ENCODE measurements at regions not wholly inside any gene's neighbourhood (a gene's known extent, or its start where the extent isn't known, plus 50 kb on each side); places are given as distances from the start of the nearest gene placed in this dataset.

DNA sequence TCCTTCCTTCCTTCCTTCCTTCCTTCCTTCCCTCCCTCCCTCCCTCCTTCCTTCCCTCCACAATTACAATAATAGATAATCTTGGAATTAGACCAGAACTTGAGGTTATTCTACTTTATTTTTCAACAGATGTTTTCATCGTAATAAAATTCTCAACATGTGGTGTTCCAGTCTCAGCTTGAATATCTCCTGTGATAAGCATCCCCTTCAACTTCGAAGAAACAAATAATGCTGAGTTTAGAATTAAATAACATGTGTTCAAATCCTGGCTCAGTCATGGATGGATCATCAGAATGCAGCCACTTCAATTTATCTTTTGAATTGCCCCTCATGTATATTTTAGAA, 91.4 kb upstream of the PAPPA start:
- DNase-seq: no peak

DNA sequence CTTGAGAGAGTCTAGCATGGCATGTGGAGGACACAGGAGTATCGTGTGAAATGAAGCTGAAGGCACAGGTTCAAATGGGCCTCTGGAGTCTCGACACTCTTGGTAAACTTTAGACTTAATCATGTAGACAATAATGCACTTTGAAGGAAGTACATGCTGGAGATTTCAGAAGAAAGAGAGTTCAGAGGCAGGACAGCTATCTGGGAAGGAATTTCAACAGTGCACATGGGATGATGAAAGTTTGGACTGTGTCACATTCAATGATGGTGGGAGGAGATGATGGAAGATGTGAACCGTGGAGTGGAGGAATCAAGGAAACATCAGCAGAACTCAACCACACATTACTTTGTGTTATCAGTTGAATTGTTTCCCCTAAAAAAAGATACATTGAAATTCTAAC, 88.6 kb upstream of the PAPPA start:
- DNase-seq: no peak

DNA sequence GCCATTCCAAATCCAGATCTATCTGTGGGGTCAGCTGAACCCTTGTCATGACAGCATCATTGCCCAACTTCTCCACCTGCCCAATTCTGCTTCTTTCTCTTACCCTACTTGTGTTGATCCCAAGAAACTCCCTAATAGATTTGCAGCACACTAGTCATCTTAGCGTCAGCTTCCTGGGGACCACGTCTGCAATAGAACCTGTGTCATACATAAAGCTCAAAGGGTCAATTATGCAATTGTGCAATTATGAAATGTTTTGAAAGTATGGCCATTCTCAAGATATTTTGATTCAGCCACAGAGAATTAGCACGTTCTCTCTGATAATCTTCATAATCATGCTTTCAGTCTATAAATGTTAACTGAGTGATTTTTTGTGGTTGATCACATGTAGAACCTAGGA, 87.4 kb upstream of the PAPPA start:
- no peak for DNase-seq

DNA sequence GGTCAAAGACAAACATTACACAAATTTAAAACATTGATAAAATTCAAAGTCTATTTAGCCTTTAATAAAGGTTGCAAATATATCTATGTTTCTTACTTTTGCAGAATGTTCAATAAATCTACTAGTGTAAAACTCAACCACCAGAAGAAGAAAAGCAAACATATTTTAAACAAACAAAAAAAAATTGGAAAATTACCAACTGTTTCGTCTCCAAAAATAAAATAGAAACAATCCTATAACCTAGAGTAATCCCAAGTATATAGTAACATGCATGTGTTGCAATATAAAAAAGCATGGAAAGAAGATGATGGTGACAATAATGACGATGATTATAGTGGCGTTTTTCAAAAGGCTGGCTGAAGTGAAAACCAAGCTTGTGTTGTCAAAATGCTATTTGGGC, 86.0 kb upstream of the PAPPA start:
- no peak for DNase-seq

DNA sequence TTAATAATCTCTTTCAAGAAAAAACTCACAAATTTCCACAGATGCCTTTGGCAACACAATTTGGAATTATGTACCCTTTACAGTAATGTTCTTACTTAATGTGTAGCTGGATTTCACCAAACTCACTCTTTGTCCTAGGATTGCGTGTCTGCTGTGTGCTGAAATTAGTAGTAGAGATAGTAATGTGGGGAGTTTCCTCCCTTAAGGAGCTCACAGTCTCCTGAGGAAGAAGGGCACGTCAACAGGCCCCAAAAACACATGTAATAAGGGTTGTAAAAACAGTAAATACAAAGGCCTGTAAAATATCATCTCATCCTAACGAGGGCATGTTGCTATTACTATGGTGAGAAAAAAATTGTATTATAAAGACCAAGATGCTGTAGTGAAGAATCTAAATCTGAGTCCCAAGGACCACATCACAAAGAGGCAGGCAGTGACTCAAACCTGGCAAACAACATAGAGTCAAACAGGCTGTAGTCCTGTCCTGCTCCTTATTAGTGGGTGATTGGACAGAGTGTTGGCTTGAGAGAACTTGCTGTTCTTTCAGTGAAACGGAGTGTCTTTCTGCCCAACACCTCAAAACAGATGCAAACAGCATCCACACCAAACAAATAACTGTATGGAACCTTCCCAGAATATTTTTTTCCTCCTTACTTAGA, 83.2 kb upstream of the PAPPA start:
- DNase-seq: no peak

DNA sequence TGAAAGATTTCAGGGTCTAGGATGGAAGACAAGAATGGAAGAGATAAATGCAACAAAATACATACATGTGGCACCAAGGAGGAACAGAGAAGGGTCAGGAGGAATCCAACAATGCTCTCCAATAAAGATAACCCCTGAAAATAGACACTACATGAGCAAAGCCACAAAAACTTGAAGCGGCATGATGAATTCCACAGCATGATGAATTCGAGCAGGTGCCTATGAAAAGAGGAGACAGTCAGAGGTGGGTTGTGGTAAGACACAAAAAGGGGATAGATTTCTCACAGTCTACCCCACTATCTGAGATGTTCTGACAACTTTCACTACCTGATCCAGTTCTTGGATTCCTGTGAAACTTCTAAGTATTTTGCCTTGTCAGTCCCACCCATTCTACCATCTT, 81.5 kb upstream of the PAPPA start:
- no peak for DNase-seq

DNA sequence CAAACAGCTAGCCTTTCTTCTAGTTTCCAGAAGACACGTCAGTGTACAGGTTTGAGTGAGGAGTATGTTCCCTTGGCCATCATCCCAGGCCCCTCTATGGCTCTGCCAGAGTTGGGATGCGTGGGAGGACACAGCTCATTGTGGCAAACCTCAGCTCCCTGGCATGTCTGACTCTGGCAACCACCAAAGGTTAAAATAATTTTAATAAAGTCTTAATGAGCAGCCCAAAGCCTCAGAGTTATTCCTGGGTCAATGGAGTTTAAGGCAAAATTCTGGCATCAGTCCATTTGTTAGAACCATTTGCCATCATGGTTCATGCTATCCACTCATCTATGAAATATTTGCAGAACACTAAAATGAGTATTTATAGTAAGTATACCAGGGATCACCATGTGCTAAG, 79.8 kb upstream of the PAPPA start:
- no peak for DNase-seq

DNA sequence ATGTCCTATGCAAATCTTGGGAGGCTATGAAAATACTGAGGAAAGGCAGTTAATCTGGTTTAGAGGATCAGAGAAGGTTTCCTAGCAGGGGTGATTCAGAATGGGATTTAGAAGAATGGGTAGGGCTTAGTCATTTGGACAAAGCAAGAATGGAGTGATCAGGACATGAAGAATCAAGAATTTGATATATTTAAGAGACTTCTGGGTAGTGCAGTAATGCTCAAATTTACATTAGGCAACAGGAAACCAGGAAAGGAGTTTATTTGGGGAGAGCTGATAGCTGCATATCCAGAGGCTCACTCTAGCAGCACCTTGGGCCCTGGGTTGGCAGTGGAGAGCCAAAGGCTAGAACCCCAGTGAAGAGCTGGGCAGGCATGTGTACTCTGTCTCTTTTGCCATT, 78.9 kb upstream of the PAPPA start:
- DNase-seq: no peak

DNA sequence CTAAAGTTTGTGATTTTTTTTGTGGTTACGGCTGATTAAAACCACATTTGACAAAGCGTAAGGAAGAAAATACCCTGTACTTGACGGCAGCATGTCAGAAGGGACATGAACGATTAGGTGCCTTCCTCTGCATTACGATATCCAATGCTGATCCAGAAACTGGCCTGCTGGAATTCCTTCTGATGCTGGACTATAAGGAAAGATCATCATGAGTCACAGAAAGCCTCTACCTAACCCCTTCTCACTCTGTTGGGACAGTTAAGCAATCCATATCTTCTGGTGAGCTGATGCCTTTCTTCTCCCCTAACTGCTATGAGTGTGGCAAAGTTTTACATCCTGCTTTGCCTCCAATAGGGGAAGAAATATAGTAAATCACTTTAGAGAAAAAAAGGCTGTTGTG, 78.4 kb upstream of the PAPPA start:
- DNase-seq: no peak

DNA sequence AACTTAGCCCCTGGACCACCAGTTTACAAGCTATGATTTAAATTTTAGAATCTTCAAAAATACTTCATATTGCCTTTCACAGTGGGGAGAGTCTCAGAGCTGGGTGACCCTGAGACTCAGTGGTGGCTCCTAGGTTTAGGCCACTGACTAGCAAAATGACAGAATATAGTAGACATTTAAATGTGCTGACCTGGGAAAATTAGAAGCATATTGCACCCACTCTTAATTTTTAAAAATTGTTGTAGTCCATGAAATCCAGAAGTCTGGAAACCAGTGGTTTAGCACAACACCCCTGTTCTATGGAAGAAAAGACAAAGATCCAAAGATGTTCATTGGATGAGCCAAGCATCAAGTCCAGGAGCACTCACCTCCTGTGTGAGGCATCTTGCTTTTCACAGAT, 75.0 kb upstream of the PAPPA start:
- no peak for DNase-seq

DNA sequence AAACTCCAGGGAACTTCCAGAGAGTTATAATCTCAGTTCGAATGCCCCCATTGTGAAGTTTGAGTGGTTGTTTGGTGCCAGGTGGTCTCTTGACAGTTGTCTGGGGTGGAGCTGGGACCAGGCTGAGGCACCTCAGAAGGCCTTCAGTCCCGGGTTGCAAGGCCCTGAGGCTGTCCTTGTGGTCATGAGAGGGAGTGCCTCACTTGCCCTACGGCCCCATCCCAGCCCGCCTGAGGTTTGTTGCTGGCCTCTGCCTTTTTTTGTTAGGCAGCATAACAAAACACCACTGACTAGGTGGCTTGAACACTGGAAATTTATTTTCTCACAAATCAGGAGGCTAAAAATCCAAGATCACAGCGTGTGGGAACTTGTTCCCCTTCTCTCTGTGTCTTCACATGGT, 73.0 kb upstream of the PAPPA start:
- DNase-seq: no peak

DNA sequence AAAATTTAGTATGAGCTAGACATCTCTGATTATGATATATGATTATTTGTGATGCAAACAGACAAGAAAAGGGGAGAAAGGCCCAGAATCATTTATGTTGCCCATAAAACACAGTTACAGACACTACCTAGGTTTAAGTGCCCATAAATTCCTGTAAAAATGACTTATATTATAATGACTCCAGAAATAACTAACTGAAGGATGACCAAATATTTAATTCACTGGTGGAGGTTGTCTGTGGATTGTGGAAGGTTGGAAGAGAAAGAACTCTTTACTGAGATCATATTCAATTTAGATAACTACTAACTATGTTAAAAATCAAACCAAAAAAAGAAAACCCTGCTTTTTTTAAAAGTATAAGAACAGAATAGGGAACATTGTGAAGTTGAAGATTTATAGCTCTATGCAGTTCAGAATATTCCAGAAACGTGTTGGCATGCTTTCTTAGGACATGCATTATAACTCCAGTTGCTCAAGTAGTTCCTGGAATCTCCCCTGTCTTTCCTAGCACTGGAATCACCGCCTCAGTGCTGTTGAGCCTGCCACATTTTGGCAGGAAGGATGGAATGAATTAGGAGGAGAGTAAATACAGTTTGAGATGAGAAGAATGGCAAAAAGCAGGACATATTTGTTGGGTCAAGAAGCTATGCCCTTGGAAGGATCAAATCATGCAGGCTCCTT, 72.0 kb upstream of the PAPPA start:
- no peak for DNase-seq

DNA sequence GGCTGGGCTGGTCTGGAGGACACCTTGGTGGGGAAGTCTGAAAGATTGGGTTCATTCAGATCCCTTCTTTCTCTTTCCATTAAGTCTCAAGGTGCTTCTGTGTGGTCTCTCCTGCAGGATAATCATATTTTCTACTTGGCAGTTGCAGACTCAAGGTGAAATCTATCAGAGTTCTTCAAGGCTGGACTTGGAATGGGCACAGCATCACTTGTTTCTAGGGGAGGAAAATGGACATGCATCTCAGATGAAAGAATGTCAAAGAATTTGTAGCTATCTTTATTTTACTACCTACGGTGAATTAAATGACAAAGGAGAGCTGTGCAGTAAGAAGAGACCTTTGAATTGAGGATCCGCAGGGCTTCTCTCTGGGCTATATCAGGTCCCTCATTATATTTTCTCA, 69.8 kb upstream of the PAPPA start:
- no peak for DNase-seq

DNA sequence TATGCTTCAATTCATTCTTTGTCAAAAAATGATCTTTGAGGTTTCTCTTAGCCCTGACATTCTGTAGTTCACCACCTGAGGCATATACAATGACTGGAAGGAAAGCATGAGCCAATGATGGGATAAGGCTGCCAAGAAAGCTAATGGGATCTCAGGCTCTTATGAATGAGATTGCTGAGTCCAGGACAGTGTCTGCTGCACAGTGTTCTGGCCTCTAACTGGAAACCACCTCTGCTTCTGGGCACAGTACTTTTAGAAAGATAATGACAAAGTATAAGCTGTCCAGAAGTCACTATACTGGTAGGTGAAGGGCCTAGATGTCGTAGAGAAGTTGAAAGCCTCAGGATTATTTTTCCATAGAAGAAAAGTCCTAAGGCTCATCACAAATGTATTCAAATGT, 69.1 kb upstream of the PAPPA start:
- DNase-seq: no peak

DNA sequence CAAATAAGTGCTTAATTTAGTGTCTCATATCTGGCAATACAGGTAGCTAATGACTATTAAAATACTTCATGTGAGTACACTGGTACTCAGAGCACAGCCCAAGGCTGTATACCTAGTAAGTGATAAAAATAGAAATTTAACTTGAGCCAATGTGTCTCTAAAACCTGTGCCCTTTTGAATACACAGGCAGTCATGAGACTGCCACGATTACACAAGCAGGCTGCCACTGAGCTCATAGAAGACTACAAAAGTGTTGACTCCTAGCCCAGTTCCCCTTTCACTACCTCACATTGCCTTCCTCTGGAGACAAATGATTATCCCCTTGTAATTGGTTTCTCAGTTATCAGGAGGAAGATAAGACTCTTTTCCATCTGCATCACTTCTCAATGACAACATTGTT, 66.3 kb upstream of the PAPPA start:
- DNase-seq: no peak

DNA sequence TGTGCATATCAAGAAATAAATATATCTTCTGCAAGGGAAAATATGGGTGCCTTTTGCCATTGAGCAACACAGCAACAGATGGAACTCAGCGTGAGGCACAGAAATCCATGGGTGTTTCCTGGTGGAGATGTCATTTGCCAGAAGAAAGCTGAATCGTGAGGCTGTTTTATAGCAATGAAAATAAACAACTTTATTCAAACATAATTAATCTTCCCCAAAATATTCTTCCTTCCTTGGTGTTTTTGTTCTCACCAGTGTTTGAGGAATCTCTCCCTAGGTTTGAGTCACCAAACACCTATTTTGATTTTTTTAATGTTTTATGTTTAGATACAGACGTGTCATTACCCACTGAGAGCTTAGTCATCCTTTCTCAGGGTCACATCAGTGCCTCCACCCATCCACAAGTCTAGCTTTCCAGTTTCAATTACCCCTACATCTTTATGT, 65.8 kb upstream of the PAPPA start:
- no peak for DNase-seq

DNA sequence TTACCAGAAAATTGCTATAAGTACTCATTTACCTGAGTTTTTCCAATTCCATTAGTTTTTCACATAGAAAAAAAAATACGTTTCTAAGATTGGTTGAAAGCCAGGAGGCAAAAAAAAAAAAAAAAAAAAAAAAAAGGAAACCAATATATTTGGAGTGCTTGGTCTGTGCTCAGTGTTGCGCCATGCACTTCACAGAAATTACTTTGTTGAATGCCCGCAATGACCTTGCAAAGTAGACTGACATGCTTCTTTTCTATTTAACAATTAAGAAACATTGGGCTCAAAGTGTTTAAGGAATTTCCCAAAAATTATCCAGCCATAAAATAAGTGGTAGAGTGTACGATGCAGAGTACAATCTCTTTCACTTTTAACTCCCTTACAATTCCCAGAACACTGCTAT, 65.2 kb upstream of the PAPPA start:
- DNase-seq: no peak

DNA sequence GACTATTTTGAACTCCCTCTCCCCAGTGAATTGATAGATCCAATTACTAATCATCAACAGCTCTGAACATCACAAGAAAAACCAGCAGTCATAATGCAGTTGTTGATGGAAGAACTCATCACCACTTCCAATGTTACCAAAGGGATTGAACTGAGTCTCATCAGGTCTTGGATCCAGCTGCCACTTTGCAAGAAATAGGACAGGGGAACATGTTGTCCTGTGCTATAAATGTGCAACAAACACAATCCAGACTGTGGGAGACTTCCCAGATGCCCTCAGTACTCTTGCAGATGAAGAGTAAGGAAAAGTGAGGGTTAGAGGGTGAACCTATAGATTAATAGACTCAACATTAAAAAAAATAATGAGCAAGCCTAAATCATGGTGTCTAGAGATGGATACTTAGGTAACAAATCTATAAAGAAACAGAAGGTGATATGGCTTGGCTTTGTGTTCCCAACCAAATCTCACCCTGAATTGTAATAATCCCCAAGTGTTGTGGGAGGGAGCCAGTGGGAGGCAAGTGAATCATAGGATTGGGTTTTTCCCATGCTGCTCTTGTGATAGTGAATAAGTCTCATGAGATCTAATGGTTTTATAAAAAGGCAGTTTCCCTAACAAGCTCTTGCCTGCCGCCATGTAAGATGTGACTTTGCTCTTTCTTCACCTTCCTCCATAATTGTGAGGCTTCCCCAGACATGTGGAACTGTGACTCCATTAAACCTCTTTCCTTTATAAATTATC, 63.4 kb upstream of the PAPPA start:
- no peak for DNase-seq

DNA sequence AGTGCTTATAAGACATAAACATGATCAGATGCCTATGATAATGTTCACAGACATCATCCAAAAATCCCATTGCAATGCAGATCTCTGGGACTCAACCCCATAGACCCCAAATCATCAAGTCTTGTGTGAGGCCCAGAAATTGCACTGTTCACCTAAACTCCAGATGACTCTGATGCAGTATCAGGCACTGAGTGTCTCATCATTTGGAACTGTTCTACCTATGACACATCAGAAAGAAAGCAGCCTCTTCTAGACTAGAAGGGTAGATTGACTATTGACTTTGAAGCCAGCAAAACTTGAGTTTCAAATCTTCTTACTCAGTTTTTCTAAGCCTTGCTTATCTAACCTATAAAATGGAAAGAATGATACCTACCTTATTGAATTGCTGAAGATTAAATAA, 58.7 kb upstream of the PAPPA start:
- DNase-seq: no peak

DNA sequence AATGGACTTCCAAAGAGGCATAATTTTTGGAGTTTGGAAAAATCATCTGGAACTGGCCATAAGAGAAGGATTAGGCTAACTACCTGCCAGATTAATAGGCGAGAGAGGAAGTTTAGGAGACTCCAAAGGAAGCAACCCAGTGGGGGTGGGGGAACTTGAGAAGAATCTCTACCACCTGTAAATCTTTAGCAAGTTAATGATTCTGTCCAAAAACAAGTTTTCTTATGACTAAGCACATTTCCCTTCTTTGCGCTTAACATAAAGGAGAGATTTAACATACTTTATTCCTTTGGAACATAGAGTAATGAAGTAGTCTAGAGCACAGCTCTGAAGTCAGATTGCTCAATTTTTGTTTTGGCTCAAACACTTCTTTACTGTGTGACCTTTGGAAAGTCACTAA, 58.2 kb upstream of the PAPPA start:
- DNase-seq: no peak

DNA sequence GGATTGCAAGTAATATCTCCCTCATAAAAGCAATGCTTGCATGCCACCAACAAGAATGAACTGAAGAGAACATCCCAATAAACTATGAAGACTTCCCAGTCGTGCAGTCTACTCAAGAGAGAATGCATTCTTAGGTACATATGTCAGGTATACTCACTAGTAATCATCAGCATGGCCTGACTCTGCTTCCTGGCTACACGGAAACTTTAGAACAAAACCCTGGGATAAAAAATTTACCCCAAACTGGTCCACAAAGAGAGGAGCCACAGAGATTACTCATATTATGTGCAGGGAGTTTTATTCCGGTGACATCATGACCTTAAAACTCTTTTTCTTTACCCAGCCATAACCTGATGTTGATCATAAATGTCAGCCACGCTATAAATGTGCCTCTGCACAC, 57.5 kb upstream of the PAPPA start:
- no peak for DNase-seq

DNA sequence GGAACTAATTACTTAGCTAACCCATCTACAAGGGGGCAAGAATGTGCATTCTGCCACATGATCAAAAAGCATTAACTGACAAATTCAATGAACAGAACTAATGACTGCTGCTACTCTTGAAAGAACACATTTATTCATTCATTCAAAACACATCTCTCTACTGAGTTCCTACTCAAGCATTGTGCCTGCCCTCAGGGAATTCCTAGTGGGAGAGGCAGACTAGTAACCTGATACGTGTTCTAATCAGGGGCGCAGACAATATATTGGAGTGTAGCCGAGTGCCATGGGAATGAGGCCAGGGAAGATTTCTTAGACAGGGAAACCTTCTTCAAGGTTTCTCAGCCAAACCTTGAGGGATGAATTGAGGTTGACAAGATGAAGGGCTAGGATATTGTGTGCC, 56.7 kb upstream of the PAPPA start:
- no peak for DNase-seq

DNA sequence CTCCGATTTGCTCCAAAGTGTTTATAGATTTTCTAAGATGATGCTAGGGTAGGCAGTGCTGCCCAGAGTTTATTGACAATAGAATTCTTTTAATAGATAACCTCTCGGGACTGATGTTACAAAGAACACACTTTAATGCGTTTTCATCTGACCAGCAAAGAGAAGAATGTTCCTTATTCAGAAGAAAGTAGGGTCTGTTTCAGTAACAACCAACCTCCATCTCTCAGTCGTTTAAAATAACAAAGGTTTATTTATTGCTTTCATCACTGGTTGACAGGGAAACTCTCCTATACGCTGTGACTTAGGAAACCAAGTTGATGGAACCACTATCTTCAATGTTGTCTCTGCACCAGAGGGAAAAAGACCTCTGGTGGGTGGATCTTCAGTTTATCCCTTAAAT, 55.1 kb upstream of the PAPPA start:
- DNase-seq: no peak

DNA sequence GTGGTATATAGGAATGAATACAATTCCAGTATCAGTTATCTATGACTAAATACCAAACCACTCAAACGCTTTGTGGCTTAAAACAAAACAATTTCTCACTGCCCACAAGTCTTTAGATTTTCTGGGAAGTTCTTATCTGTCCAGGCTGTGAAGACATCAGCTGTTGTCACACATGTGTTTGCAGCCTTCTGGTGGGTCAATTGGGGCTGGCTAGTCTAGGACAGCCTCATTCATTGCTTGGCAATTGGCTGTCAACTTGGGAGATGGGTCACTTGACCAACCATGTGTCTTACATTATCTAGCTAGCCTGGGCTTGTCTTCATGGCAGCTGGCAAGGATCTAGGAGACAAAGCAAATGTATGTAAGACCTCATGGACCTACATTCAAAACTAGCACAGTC, 53.8 kb upstream of the PAPPA start:
- no peak for DNase-seq
